ENCODE measurements at regions not wholly inside any gene's neighbourhood (a gene's known extent, or its start where the extent isn't known, plus 50 kb on each side); places are given as distances from the start of the nearest gene placed in this dataset.

GRCh38 chr3:71847794-71848193 is 62.8 kb upstream of the PROK2 start:
- DNase-seq (ENCODE audit: low spot score): no peak

DNA sequence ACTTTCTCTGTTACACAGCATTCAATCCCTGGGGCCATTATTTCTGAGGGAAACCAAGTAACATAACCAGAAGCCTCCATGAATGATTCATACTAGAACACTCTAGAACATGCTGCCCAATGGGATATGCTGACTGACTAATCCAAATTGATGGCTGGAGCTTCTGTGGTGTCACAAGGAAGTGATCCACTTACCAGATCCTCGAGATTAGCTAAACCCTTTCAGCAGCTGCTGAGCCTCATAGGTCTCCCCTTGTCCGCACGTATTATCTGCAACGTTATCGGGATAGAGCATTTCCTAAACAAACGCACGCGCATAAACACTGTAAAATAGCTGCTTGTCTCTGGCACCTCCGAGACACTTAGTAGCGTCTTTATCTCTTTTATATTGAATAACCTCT is 61.2 kb upstream of the PROK2 start:
- DNase-seq (ENCODE audit: low spot score): no peak

- DNase-seq (ENCODE audit: low spot score): no peak
Observed at GRCh38 chr3:71843071-71843470, 58.1 kb upstream of the PROK2 start.

- no peak for DNase-seq (ENCODE audit: low spot score)
Observed at GRCh38 chr3:71838406-71838805, 53.5 kb upstream of the PROK2 start.
